Caco-2 (cell line): ENCODE measurements at regions not wholly inside any gene's neighbourhood (a gene's known extent, or its start where the extent isn't known, plus 50 kb on each side); places are given as distances from the start of the nearest gene placed in this dataset.
"Not testable (repeated sequence)": the region's sequence is repeated elsewhere in the genome, so short reads cannot be mapped to it uniquely, and the experiment has no call there.

Experiments used
- BruUV-seq: library from RNA; stranded (reverse); fragments of 400-500 nt; replicated peaks from 2 replicates; lab custom pipeline; 2021; lab: Mats Ljungman, UMichigan
- CTCF ChIA-PET: fragments of 300-600 bp; sonication (Branson Sonifier 250); formaldehyde crosslinking; loops from one replicate; lab custom pipeline; 2022; ENCODE audit warnings: antibody characterized with exemption; lab: Charles Lee
- POLR2A ChIA-PET: fragments of 300-600 bp; sonication (Branson Sonifier 250); formaldehyde crosslinking; loops from one replicate; lab custom pipeline; 2022; ENCODE audit warnings: antibody characterized with exemption; lab: Charles Lee
- DNase-seq, 2 experiments: peaks; one replicate each; pipeline versions ENCODE4 v3.0.0 to v3.0.0-alpha.2; 2020 to 2022
- H3K27me3 ChIP-seq: replicated peaks from 2 replicates; pipeline ENCODE4 v1.6.0; 2011; ENCODE audit warnings: low read length; ENCODE audit not compliant: control insufficient read depth, insufficient read depth
- H3K36me3 ChIP-seq: 2 replicates; pipeline ENCODE4 v1.5.1; 2011; ENCODE audit warnings: low read length; ENCODE audit not compliant: control insufficient read depth, insufficient read depth
- H3K4me1 ChIP-seq: fragments of 250-450 bp; sonication (Bioruptor Pico); 2 replicates; pipeline ENCODE4 v1.5.1; 2020; ENCODE audit warnings: mild to moderate bottlenecking
- H3K4me3 ChIP-seq: 2 replicates; pipeline ENCODE4 v1.5.1; 2011; ENCODE audit warnings: low read depth, mild to moderate bottlenecking, control low read depth, low read length
- H3K9me3 ChIP-seq: fragments of 250-450 bp; sonication (Bioruptor Pico); 2 replicates; pipeline ENCODE4 v1.5.1; 2020; ENCODE audit warnings: mild to moderate bottlenecking, moderate library complexity
- H3K27ac Mint-ChIP-seq: one replicate; pipeline ENCODE4 v1.8.0; 2022; ENCODE audit warnings: mixed read lengths; ENCODE audit not compliant: unreplicated experiment
- H3K27me3 Mint-ChIP-seq: one replicate; pipeline ENCODE4 v1.8.0; 2022; ENCODE audit warnings: mixed read lengths; ENCODE audit not compliant: insufficient read depth, unreplicated experiment
- H3K36me3 Mint-ChIP-seq: one replicate; pipeline ENCODE4 v1.8.0; 2022; ENCODE audit warnings: mild to moderate bottlenecking, mixed read lengths; ENCODE audit not compliant: insufficient read depth, unreplicated experiment
- H3K4me1 Mint-ChIP-seq: one replicate; pipeline ENCODE4 v1.8.0; 2022; ENCODE audit warnings: low read depth, mixed read lengths; ENCODE audit not compliant: unreplicated experiment
- H3K4me3 Mint-ChIP-seq: one replicate; pipeline ENCODE4 v1.8.0; 2022; ENCODE audit warnings: mild to moderate bottlenecking, moderate library complexity, mixed read lengths; ENCODE audit not compliant: unreplicated experiment
- H3K9me3 Mint-ChIP-seq: one replicate; pipeline ENCODE4 v1.8.0; 2022; ENCODE audit warnings: mixed read lengths; ENCODE audit not compliant: unreplicated experiment
- CTCF ChIP-seq, 2 experiments: fragments of 200-600 bp in 1 of 2; IDR thresholded peaks; 1 replicate in 1 of 2; 2 replicates in 1 of 2; pipeline versions ENCODE4 v1.5.1 to v1.8.0; 2011 to 2022; ENCODE audit warnings: antibody characterized with exemption in 1 of 2, control low read depth in 1 of 2, inconsistent platforms in 1 of 2, low read depth in 1 of 2, low read length in 1 of 2, mild to moderate bottlenecking in 1 of 2, moderate library complexity in 1 of 2; ENCODE audit not compliant: insufficient read depth in 1 of 2, severe bottlenecking in 1 of 2, unreplicated experiment in 1 of 2
- intact Hi-C: fragments of 100-400 bp; cut with micrococcal nuclease; formaldehyde crosslinking; loops from one replicate; pipeline ENCODE4 v1.10.0; 2022; ENCODE audit not compliant: unreplicated experiment

DNA sequence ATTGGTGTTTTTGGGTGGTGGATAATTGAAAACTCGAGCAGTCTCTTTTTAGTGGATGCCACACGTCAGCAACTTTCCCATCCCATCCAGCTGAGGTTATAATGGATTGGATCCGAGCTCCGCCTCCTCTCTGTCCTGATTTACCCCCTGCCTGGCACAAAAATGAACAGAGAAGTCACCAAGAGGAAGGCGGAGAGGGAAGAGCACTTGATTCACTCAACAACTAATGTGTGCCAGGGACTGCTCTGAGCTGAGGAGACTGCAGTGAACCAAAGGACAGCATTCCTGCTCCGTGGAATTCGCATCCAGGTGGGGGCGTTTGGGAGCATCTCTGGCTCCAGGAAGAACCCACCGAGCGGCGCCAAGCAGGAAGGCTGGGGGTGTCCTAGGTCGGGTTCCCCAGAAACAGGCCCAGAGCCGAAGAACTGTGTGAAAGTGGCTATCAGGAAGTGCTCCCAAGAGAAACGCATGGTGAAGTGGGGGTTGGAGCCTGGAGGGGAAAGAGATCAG, 95.8 kb upstream of the NAA20 start:
- no peak overlapping the region for H3K27ac Mint-ChIP-seq

DNA sequence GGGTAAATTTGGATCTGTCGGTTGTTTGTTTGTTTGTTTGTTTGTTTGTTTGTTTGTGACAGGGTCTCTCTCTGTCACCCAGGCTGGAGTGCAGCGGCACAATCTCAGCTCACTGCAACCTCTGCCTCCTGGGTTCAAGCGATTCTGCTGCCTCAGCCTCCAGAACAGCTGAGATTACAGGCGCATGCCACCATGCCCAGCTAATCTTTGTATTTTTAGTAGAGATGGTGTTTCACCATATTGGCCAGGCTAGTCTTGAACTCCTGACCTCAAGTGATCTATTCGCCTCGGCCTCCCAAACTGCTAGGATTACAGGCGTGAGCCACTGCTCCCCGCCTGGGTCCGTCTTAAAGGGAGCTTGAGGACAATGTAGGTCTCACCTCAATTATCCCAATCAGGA, 95.3 kb upstream of the NAA20 start:
- CTCF ChIA-PET, POLR2A ChIA-PET, H3K36me3 Mint-ChIP-seq, H3K27me3 ChIP-seq, H3K4me3 ChIP-seq, H3K36me3 ChIP-seq, H3K4me3 Mint-ChIP-seq, DNase-seq, H3K9me3 ChIP-seq, H3K27me3 Mint-ChIP-seq, BruUV-seq, H3K9me3 Mint-ChIP-seq, intact Hi-C loops, H3K27ac Mint-ChIP-seq: not testable (repeated sequence)
- H3K4me1 ChIP-seq = peaks cover 40% of the 10 kb centered on the region
- H3K4me1 Mint-ChIP-seq = peaks cover 29% of the 10 kb centered on the region

More for the DNA sequence above, 95.8 kb upstream of the NAA20 start:
- POLR2A ChIA-PET = no interaction called here
- Mint-ChIP-seq H3K27me3 (no peaks in the 10 kb centered on the region), H3K9me3 (no peaks in the 10 kb centered on the region), H3K4me3 (no peak overlapping the region), H3K4me1 (peaks cover 25% of the 10 kb centered on the region), H3K36me3 (no peaks in the 10 kb centered on the region)
- no peaks in the 10 kb centered on the region for H3K9me3 ChIP-seq
- H3K36me3 ChIP-seq = no peaks in the 10 kb centered on the region
- H3K27me3 ChIP-seq = no peaks in the 10 kb centered on the region
- intact Hi-C loops = no loop called here
- H3K4me1 ChIP-seq = peaks cover 38% of the 10 kb centered on the region
- BruUV-seq = no TSS peak
- CTCF ChIA-PET = interaction anchor here (0.6 kb wide), 1 partner anchor 14 kb away, joined by 3 read pairs; no protein-coding TSS in a partner anchor
- no peak for DNase-seq
- no peak overlapping the region for H3K4me3 ChIP-seq
- no peak for TF ChIP-seq CTCF (IDR thresholded peaks at IDR 0.05; ENCODE audit: insufficient read depth in 1 of 2, low read depth in 1 of 2, low read length in 1 of 2, severe bottlenecking in 1 of 2, unreplicated experiment in 1 of 2)

- peaks cover 37% of the 10 kb centered on the region for H3K4me1 ChIP-seq
- Mint-ChIP-seq H3K4me3 (no peak overlapping the region), H3K27me3 (no peaks in the 10 kb centered on the region), H3K4me1 (peaks cover 30% of the 10 kb centered on the region), H3K27ac (no peak overlapping the region), H3K9me3 (no peaks in the 10 kb centered on the region), H3K36me3 (peaks cover 4% of the 10 kb centered on the region)
- CTCF ChIA-PET = interaction anchor here (0.5 kb wide), 1 partner anchor 230 kb away, joined by 4 read pairs; no protein-coding TSS in a partner anchor
- no TSS peak for BruUV-seq
- H3K4me3 ChIP-seq = no peak overlapping the region
- H3K27me3 ChIP-seq = no peaks in the 10 kb centered on the region
- no peaks in the 10 kb centered on the region; the same call in 1 of the 2 replicates for H3K36me3 ChIP-seq
- TF ChIP-seq CTCF (IDR thresholded peaks at IDR 0.05; ENCODE audit: insufficient read depth in 1 of 2, low read depth in 1 of 2, low read length in 1 of 2, severe bottlenecking in 1 of 2, unreplicated experiment in 1 of 2) = no peak
- POLR2A ChIA-PET = no interaction called here
- intact Hi-C loops = no loop called here
- no peaks in the 10 kb centered on the region for H3K9me3 ChIP-seq
- DNase-seq = no peak
Measured at GRCh38 chr20:19922716-19923115, 94.4 kb upstream of the NAA20 start.
